IPS-18a (cell line): ENCODE measurements at regions not wholly inside any gene's neighbourhood (a gene's known extent, or its start where the extent isn't known, plus 50 kb on each side); places are given as distances from the start of the nearest gene placed in this dataset.

Experiments
- H3K27ac ChIP-seq: one replicate; pipeline ENCODE4 v1.5.1; 2013; ENCODE audit warnings: low read length
- H3K27me3 ChIP-seq: one replicate; pipeline ENCODE4 v1.6.1; 2013; ENCODE audit warnings: mild to moderate bottlenecking, low read length; ENCODE audit not compliant: control insufficient read depth, insufficient read depth
- H3K36me3 ChIP-seq: one replicate; pipeline ENCODE4 v1.6.1; 2013; ENCODE audit warnings: low read depth, low read length; ENCODE audit not compliant: control insufficient read depth
- H3K4me1 ChIP-seq: one replicate; pipeline ENCODE4 v1.6.1; 2013; ENCODE audit warnings: low read depth, low read length; ENCODE audit not compliant: control insufficient read depth
- H3K4me3 ChIP-seq: one replicate; pipeline ENCODE4 v1.5.1; 2013; ENCODE audit warnings: low read length
- H3K9ac ChIP-seq: one replicate; pipeline ENCODE4 v1.6.1; 2013; ENCODE audit warnings: mild to moderate bottlenecking, low read length, moderate library complexity
- H3K9me3 ChIP-seq: one replicate; pipeline ENCODE4 v1.6.1; 2013; ENCODE audit warnings: low read depth, low read length; ENCODE audit not compliant: control insufficient read depth

GRCh38 chr21:15152591-15152990 is 87.8 kb upstream of the NRIP1 start:
- Histone ChIP-seq H3K4me3 (no peak overlapping the region), H3K9ac (no peak overlapping the region), H3K36me3 (no peaks in the 10 kb centered on the region), H3K27me3 (no peaks in the 10 kb centered on the region), H3K4me1 (no peaks in the 10 kb centered on the region), H3K27ac (no peak overlapping the region), H3K9me3 (no peaks in the 10 kb centered on the region)

- no peak overlapping the region for H3K9ac ChIP-seq
- H3K27me3 ChIP-seq: no peaks in the 10 kb centered on the region
- H3K27ac ChIP-seq: no peak overlapping the region
- H3K4me1 ChIP-seq: no peaks in the 10 kb centered on the region
- no peak overlapping the region for H3K4me3 ChIP-seq
- no peaks in the 10 kb centered on the region for H3K9me3 ChIP-seq
- H3K36me3 ChIP-seq: no peaks in the 10 kb centered on the region
These were observed 94.7 kb upstream of the NRIP1 start for GRCh38 chr21:15159382-15160020.

GRCh38 chr21:15160136-15160535 is 95.3 kb upstream of the NRIP1 start:
- Histone ChIP-seq H3K27me3 (no peaks in the 10 kb centered on the region), H3K36me3 (no peaks in the 10 kb centered on the region), H3K9me3 (no peaks in the 10 kb centered on the region), H3K27ac (no peak overlapping the region), H3K4me1 (no peaks in the 10 kb centered on the region), H3K9ac (no peak overlapping the region), H3K4me3 (no peak overlapping the region)

GRCh38 chr21:15162921-15163320 is 98.1 kb upstream of the NRIP1 start:
- H3K4me3 ChIP-seq: no peak overlapping the region
- H3K9me3 ChIP-seq: no peaks in the 10 kb centered on the region
- no peaks in the 10 kb centered on the region for H3K36me3 ChIP-seq
- no peak overlapping the region for H3K27ac ChIP-seq
- H3K9ac ChIP-seq: no peak overlapping the region
- H3K4me1 ChIP-seq: no peaks in the 10 kb centered on the region
- no peaks in the 10 kb centered on the region for H3K27me3 ChIP-seq

- H3K4me1 ChIP-seq: no peaks in the 10 kb centered on the region
- no peak overlapping the region for H3K27ac ChIP-seq
- no peak overlapping the region for H3K9ac ChIP-seq
- H3K36me3 ChIP-seq: no peaks in the 10 kb centered on the region
- no peak overlapping the region for H3K4me3 ChIP-seq
- no peaks in the 10 kb centered on the region for H3K9me3 ChIP-seq
- H3K27me3 ChIP-seq: no peaks in the 10 kb centered on the region
These were observed 99.5 kb upstream of the NRIP1 start for GRCh38 chr21:15164273-15164672.

GRCh38 chr21:15164678-15165303 is 100.0 kb upstream of the NRIP1 start:
- H3K9me3 ChIP-seq: no peaks in the 10 kb centered on the region
- H3K9ac ChIP-seq: no peak overlapping the region
- H3K36me3 ChIP-seq: no peaks in the 10 kb centered on the region
- no peaks in the 10 kb centered on the region for H3K4me1 ChIP-seq
- no peak overlapping the region for H3K4me3 ChIP-seq
- H3K27ac ChIP-seq: no peak overlapping the region
- H3K27me3 ChIP-seq: no peaks in the 10 kb centered on the region

- Histone ChIP-seq H3K9ac (no peak overlapping the region), H3K27me3 (no peaks in the 10 kb centered on the region), H3K36me3 (no peaks in the 10 kb centered on the region), H3K4me1 (no peaks in the 10 kb centered on the region), H3K27ac (no peak overlapping the region), H3K9me3 (no peaks in the 10 kb centered on the region), H3K4me3 (no peak overlapping the region)
These were observed 105.8 kb upstream of the NRIP1 start for GRCh38 chr21:15170614-15171013.

GRCh38 chr21:15171546-15171945 is 106.7 kb upstream of the NRIP1 start:
- no peaks in the 10 kb centered on the region for H3K4me1 ChIP-seq
- H3K9me3 ChIP-seq: no peaks in the 10 kb centered on the region
- no peak overlapping the region for H3K4me3 ChIP-seq
- H3K27me3 ChIP-seq: no peaks in the 10 kb centered on the region
- no peak overlapping the region for H3K9ac ChIP-seq
- no peak overlapping the region for H3K27ac ChIP-seq
- H3K36me3 ChIP-seq: no peaks in the 10 kb centered on the region

GRCh38 chr21:15172963-15173362 is 108.2 kb upstream of the NRIP1 start:
- Histone ChIP-seq H3K27me3 (no peaks in the 10 kb centered on the region), H3K4me1 (no peaks in the 10 kb centered on the region), H3K9ac (no peak overlapping the region), H3K27ac (no peak overlapping the region), H3K4me3 (no peak overlapping the region), H3K9me3 (no peaks in the 10 kb centered on the region), H3K36me3 (no peaks in the 10 kb centered on the region)

GRCh38 chr21:15174923-15175322 is 110.1 kb upstream of the NRIP1 start:
- Histone ChIP-seq H3K9ac (no peak overlapping the region), H3K4me3 (no peak overlapping the region), H3K36me3 (no peaks in the 10 kb centered on the region), H3K4me1 (no peaks in the 10 kb centered on the region), H3K27ac (no peak overlapping the region), H3K27me3 (no peaks in the 10 kb centered on the region), H3K9me3 (no peaks in the 10 kb centered on the region)

- no peaks in the 10 kb centered on the region for H3K36me3 ChIP-seq
- H3K9me3 ChIP-seq: no peaks in the 10 kb centered on the region
- no peaks in the 10 kb centered on the region for H3K4me1 ChIP-seq
- H3K27ac ChIP-seq: no peak overlapping the region
- H3K9ac ChIP-seq: no peak overlapping the region
- no peak overlapping the region for H3K4me3 ChIP-seq
- no peaks in the 10 kb centered on the region for H3K27me3 ChIP-seq
These were observed 117.9 kb upstream of the NRIP1 start for GRCh38 chr21:15182731-15183130.

GRCh38 chr21:15183813-15184257 is 119.0 kb upstream of the NRIP1 start:
- Histone ChIP-seq H3K4me3 (no peak overlapping the region), H3K27me3 (no peaks in the 10 kb centered on the region), H3K4me1 (no peaks in the 10 kb centered on the region), H3K36me3 (no peaks in the 10 kb centered on the region), H3K9me3 (no peaks in the 10 kb centered on the region), H3K9ac (no peak overlapping the region), H3K27ac (no peak overlapping the region)
